ACHN (cell line): ENCODE measurements at regions not wholly inside any gene's neighbourhood (a gene's known extent, or its start where the extent isn't known, plus 50 kb on each side); places are given as distances from the start of the nearest gene placed in this dataset.

Experiments
- DNase-seq: peaks from one replicate; pipeline ENCODE4 v3.0.0-alpha.2; 2015
- in situ Hi-C: cut with HindIII; loops from 2 replicates; pipeline ENCODE4 v1.10.0; 2017; ENCODE audit warnings: low sequenced_read_pairs, low pct_ligation_motif_present, low pct_unique_long_range_greater_than_20kb

DNA sequence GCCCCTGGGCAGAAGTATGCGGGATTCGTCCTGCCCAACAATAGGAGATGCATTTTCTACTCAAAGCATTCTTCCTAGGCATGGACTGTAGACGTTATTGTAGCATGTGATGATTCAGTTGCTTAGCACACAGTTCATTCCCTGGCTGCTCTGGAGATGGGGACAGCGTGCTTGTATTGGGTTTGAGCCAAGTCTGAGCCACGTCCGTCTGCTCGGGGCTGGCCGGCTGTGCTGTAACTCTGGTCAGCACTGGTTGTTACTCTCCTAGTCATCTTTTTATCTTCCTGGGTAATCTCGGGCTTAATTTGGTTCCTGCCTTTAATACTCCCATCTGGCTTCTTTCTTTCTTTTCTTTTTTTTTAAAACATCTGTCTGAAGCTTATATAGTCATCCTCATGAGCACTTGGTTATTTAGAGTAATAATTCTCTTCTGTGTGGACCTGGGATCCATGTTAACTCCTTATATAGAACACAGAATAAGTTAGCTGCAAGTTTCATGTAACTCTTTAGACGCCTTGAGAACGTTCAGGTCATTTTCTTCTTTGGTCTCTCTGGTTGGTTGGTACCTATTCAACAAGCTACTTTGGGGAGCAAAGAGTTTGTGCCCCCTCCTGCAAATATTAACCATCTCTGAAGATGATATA, 118.8 kb upstream of the RPS23 start:
- DNase-seq = peak; percentile 36
- in situ Hi-C loops = no loop called here

- in situ Hi-C loops = no loop called here
- DNase-seq = no peak
Measured at GRCh38 chr5:82396396-82396795, 118.2 kb upstream of the RPS23 start.

- DNase-seq = no peak
- in situ Hi-C loops = no loop called here
Measured at GRCh38 chr5:82393951-82394350, 115.8 kb upstream of the RPS23 start.

DNA sequence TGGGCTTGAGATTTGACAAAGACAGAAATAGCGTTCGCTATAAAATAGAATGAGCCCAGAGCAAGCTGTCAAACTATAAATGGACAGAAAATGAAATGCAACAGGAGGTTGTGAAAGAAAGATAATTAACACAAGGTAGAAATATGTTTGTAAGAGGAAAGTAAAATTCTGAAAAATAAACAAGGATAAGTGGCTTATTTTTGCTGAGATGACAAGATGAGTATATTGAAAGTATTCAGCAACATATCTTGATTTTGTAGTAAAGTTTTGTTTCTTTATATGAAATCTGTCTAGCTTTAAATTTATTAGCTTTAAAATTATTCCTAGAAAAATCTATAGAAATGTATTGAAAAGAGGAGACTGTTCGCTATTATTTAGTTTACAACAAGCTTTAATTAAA, 111.9 kb upstream of the RPS23 start:
- in situ Hi-C loops = no loop called here

DNA sequence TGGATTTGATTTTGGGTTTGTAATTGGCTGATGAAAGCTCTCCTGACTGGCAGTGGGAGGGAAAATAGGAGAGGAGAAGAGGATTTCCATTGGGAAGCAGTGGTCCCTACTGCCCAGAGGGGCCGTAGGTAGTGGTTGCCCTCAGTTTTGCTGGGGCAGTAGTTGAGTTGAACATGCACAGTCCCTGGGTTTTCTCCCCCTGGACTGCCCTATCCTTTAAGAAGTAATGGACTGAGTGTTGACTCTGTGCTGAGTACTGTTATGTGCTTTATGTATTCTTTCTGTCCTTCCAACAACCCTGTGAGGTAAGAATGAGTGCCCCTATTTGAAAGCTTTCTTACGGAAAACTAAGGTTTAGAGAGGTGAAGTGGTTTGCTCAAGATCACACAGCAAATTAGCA, 111.2 kb upstream of the RPS23 start:
- in situ Hi-C loops = no loop called here
- DNase-seq = no peak

More for the DNA sequence above, 111.9 kb upstream of the RPS23 start:
- DNase-seq = no peak

DNA sequence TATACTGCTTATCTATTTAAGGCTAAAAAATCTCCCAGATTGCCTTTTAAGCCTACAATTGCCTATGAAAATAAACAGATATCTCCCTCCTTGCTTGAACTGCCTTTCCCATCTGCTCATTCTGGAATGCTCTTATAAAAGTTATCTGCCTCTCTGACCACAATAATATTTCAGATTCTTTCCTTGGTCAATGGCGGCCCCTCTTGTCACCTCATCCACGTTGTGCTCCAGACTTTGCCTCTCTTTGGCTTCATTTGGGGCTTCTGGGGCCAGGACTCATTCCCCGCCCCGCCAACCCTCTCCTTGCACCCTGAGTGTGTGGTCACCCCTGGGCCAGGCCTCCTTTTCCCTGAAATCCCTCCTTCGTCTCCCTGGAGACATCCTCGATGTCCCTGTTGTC, 110.0 kb upstream of the RPS23 start:
- DNase-seq = no peak
- in situ Hi-C loops = no loop called here

GRCh38 chr5:82387819-82388166, 109.6 kb upstream of the RPS23 start:
- DNase-seq = no peak
- in situ Hi-C loops = no loop called here

- in situ Hi-C loops = no loop called here
- no peak for DNase-seq
Measured at GRCh38 chr5:82387001-82387818, 109.1 kb upstream of the RPS23 start.

- in situ Hi-C loops = no loop called here
- DNase-seq = no peak
Measured at GRCh38 chr5:82386576-82386975, 108.4 kb upstream of the RPS23 start.

DNA sequence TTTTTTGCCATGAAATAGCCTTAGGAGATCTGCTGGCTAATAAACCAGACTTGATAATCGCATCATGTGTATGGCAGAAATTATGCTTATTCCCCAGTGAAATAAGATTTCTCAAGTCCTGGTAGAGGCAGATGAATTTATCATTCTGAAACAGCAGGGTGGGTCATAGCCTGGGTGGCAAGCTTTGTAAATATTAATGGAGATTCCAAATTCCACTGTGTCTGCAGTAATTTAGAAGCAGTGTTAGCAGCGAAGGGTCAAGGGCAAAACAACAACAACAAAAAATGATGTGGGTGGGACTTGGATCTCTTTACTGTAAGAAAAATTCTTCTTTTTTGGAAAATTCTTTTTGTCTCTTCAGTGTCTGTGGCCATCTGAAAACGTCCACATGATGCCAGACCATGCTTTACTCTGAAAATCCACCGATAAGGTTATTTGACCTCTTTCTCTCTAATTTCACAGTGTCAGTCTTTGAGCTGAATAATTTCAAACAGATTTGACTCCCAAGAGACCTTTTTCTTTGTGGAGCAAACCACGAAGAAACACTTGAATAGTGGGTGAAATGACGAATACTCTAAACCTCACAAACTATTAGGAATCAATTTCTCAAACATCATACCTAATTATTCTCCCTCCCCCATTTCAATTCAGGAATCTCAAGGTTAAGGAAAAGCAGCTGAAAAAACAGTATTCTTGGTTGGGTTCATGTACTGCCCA, 106.0 kb upstream of the RPS23 start:
- in situ Hi-C loops = no loop called here

DNA sequence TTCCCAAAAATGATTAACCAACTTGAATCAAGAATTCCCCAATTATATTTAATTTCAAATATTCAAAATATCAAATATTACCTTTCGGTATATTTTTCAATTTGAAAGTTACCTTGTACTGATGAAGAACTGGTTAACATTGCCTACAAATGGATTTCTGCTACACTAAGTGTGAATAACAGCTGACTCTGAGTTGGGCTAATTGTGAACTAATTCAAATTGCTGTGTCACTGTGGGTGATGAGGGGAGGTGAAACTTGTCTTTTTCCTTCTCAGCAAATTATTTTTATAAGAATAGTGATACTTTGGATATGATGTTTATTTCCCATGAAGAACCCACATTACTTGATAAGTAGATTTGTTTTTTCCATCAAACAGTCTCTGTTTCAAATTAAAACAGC, 103.4 kb upstream of the RPS23 start:
- DNase-seq = no peak
- in situ Hi-C loops = no loop called here

More for the DNA sequence above, 106.0 kb upstream of the RPS23 start:
- DNase-seq = no peak

GRCh38 chr5:82376307-82376706, 98.2 kb upstream of the RPS23 start:
- in situ Hi-C loops = no loop called here
- DNase-seq = no peak

DNA sequence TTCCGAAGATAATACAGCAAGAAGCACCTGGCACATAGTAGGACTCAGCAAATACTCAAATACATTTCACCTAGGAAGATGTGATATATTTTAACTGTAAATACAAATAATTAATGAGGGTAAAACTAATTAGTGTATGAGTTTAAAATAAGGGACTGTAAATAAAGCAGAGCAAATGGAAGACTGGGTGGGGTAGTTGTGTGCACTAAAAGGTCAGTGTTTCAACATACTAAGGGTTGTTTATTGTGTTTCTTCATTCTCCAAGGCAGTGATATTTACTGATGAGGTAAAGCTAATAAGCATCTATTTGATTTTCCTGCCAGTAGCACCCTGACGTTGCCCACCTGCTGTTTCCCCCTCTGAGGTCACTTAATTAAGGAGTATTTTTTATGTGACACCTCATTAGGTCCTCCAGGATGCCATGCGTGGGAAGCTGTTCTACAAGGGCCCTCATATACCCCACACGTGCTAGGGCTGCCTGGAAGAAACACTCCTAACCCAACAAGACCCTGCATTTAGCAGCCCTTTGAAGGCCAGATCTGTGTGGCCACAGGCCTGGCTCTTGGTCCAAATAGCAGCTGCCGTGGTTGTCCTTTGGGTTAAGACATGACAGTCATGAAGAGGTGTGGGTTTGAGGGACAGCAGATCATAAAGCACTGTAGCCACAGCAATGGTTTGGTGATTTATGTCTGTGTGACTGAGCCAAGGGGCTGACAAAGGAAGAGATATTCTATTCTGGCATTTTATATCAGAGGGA, 97.5 kb upstream of the RPS23 start:
- in situ Hi-C loops = no loop called here
- DNase-seq = no peak

DNA sequence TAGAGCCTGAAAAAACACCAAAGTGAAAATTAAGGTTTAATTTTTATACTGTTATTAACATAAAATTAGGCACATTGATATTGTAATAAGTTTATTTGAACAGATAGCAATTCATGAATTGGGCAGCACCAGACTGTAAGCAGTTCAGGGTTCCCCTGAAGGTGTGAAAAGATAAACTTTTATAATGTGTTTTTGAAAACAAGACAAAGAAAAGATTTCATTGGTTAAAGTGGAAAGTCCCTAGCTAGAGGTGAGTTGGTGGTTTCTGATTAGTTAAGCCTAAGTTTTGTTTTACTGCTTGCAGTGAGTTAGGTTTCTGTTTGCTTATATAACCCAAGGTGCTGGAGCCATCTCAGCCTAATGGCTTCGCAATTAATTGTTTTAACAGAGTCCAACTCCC, 96.5 kb upstream of the RPS23 start:
- DNase-seq = no peak
- in situ Hi-C loops = no loop called here

- no peak for DNase-seq
- in situ Hi-C loops = no loop called here
Measured at GRCh38 chr5:82367930-82368329, 89.8 kb upstream of the RPS23 start.

DNA sequence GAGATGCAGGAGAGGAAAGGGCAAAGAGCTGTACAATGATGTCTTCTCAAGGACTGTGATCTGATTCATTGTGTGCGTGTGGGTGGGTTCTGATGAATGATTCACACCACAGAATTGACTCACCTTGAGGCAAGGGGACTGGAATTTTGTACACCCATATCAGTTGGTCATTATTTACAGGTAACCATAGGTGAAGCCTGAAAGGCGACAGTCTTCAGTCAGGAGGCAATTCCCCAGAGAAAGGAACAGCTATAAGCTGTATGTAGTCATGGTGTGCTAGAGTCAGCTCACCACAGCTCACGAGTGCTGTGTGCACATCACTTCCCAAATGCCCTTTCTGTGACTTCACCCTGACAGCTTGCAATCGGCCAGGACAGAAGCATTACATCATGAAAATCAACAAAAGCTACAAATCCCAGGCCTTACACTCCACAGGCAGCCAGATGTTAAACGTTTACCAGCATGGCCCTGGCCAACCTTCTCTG, 87.6 kb upstream of the RPS23 start:
- DNase-seq = no peak
- in situ Hi-C loops = no loop called here

DNA sequence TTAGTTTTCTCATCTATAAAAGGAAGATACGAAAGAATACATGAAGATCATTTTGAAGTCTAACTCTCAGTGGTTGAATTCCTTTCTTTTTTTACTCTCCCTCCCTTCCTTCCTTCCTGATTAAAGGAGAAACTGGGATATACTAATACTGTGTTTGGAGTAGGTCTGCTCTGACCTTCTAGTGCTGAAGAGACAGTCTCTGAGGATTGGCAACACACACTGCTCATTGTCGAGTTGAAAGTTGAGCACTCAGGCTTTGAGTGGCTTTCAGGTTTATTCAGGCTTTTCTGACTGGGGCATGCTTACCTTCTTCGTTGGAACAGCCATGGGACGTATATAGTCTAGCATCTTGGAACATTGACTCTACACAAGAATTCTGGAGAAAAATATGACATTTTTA, 86.9 kb upstream of the RPS23 start:
- no peak for DNase-seq
- in situ Hi-C loops = no loop called here

GRCh38 chr5:82364497-82364896, 86.3 kb upstream of the RPS23 start:
- DNase-seq = peak; percentile 39
- in situ Hi-C loops = no loop called here

GRCh38 chr5:82363524-82363923, 85.4 kb upstream of the RPS23 start:
- DNase-seq = no peak
- in situ Hi-C loops = no loop called here
